AG09319 (cell line): ENCODE measurements at regions not wholly inside any gene's neighbourhood (a gene's known extent, or its start where the extent isn't known, plus 50 kb on each side); places are given as distances from the start of the nearest gene placed in this dataset.

Source experiments
- DNase-seq: peaks from one replicate; pipeline ENCODE4 v3.0.0-alpha.2; 2010; ENCODE audit warnings: low read depth; ENCODE audit errors: extremely low read depth
- CTCF ChIP-seq: IDR thresholded peaks from 2 replicates; pipeline ENCODE4 v1.5.1; 2011; ENCODE audit warnings: low read depth, mild to moderate bottlenecking, inconsistent platforms, low read length, moderate library complexity

- no peak for TF ChIP-seq CTCF
- DNase-seq, result no peak
Measured at GRCh38 chr2:8355102-8355859, 326.6 kb upstream of the ID2 start.

GRCh38 chr2:8357738-8358518 lies 323.9 kb upstream of the ID2 start:
- DNase-seq, result no peak
- TF ChIP-seq CTCF, result no peak

GRCh38 chr2:8361930-8362329 lies 319.9 kb upstream of the ID2 start:
- no peak for TF ChIP-seq CTCF
- no peak for DNase-seq

- no peak for DNase-seq
- TF ChIP-seq CTCF, result no peak
Measured at GRCh38 chr2:8363161-8363560, 318.7 kb upstream of the ID2 start.

- no peak for DNase-seq
- no peak for TF ChIP-seq CTCF
Measured at GRCh38 chr2:8364668-8365067, 317.2 kb upstream of the ID2 start.

GRCh38 chr2:8365331-8365910 lies 316.4 kb upstream of the ID2 start:
- no peak for TF ChIP-seq CTCF
- DNase-seq, result no peak

GRCh38 chr2:8367833-8368232 lies 314.0 kb upstream of the ID2 start:
- DNase-seq, result no peak
- no peak for TF ChIP-seq CTCF
